ENCODE measurements at regions not wholly inside any gene's neighbourhood (a gene's known extent, or its start where the extent isn't known, plus 50 kb on each side); places are given as distances from the start of the nearest gene placed in this dataset.
"Not testable (repeated sequence)": the region's sequence is repeated elsewhere in the genome, so short reads cannot be mapped to it uniquely, and the experiment has no call there.

DNA sequence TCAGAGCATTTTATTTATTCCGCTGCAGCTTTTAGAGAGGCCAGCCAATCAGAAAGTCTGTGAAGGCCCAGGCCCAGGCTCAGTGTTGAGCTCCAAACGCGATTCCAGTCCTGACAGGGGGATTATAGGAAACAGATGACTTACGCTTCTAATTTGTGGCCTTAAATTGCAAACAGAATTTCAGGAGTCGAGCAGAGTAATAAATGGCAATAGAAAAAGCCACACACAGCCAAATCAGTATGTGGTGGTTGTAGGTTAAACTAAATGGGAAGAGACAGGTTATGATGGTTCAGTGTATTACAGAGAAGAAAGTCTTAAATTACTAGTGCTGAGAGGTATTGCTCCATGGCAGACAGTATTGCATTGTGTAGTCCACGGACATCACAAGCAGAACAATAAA lies 131.0 kb upstream of the ZEB2 start:
- DNase-seq (ENCODE audit: low spot score) = no peak

DNA sequence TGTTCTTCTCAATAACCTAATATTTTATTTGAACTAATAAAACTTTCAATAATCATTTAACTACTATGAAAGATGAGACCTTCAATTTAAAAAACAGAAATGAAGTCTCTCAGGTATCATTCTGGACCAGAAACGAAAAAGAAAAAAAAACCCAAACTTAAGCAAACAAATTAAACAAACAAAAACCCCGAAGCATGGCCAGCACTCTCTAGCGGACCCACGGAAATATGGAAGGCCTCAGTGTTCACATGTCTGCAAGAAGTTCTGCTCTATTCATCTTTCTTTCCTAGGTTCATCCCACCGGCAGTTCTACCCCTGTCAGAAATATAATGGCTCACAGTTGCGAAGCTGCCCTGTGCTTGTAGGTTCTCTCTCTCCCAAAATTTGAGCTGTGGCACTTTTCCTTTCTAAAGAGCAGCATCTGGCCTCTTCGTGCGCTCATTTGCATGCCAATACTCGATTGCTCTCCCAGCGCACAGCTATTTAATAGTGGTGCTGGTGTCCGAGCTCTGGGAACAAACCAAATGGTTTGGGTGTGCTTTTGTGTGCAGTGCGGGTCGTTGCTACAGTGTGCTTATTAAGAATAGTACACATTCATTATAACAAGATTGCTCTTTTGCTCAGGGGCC lies 129.0 kb upstream of the ZEB2 start:
- no peak for DNase-seq (ENCODE audit: low spot score)

DNA sequence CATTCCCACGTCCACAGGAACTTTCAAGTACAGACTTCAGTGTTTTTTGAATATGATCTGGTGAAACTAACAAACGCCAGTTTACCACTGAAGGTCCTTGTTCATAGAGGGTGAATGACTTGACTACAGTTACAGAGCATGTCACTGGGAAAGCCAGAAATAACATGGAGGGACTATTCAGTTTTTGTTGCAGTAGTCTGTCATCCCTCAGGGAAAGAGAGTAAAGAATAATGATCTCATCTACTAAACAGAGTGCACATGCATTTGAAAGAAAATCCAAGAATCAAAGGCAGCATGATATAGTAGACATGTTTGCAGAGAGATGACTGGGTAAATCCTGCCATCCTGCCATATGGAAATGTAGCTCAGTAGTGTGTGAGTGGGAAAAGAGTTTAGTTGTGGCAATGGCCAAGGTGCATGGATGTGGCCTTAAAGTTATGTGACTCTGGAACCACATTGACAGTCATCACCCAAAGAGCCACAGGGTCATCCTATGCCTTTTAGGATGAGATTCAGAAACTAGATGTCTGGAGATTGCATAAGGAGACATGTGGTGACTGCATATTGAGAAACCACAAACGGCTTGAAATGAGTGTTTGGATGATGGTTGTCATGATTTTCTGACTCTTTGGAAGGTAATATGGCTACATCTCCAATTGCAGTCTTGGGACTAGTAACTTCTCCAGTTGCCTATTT lies 125.3 kb upstream of the ZEB2 start:
- no peak for DNase-seq (ENCODE audit: low spot score)

DNA sequence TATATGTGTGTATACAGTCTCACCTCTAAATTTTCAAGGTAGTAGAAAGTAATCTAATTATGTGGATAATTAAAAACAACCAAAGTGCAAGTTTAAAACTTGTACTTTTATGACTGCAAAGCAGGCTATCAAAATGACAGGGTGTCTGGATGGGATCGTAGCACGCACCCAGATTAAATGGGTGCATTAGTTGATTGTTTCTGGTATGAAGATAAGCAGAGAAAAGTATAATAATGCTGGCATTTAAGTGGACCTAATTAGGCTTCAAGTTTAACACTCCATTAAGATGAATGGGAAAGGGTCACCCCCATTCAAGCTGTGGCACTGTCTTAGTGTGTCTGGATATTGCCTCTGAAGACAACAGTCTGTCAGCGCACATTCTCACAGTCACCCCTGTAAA lies 124.6 kb upstream of the ZEB2 start:
- no peak for DNase-seq (ENCODE audit: low spot score)

DNA sequence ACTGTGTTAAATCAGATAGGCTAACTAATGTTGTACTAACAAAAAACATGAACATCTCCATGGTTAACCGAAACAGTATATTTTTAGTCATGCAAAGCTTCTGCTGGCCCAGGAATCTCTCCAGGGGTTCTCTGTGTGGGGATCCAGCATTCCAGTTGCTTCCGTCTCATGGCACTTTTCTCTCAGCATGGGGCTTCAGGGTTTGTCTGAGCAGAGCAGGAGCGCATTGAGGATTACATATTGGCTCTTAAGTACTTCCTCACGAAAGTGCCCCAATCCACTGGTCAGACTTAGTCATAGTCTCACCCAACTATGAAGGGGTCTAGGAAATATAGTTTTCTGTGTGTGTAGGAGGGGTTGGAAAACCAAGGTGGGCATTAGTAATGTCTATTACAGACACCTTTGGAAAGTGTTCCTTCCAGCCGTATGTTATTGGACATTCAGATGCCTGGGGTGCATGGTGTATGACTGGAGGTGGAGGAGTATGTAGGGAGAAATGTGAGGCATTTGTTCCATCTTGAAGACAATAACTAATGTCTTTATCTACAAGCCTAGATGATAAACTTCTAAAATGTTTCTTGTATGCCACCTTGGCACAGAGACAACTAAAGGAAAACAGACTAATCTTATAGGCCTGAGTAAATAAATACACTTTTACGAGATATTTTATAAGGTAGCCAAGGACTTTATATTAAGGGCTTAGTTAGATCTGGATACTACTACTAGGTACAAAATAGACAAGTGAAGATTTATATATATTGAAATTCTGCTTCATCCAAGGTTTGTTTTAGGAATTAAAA lies 123.8 kb upstream of the ZEB2 start:
- no peak for DNase-seq (ENCODE audit: low spot score)

DNA sequence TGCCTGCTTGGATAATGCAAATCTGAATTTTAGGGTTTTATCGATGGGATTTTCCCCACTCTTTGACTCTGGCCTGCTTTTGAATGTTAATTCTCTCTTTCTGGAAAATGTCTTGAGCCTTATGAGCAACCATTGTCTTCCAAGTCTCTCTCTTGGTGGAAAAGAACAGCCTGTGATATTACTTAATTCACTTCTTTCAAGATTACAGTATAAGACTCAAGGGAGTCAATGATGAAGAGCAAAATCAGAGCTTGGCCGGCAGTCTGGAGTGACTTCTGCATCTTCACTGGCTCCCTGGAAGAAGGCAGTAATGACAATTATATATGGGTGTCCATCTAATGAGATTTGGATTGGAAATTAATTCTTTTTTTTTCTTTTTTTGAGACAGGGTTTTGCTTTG lies 122.9 kb upstream of the ZEB2 start:
- no peak for DNase-seq (ENCODE audit: low spot score)

DNA sequence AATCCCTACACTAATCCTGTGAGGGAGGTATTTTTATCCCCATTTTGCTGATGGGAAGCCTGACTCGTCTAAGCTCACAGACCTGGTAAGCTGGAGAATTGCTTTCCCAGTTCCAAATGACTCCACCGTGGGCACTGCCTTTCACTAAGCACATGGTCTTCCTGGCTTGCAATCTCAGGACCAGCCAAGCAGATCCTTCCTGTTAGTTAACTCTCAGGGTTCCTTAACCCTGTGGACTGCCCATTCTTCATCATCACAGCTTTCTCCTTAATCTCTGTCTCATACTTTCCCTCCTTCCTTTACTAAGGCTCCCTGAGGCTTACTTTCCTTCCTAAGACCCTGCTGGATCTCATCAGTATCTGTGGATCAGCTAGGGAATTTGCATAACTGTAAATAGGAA lies 122.2 kb upstream of the ZEB2 start:
- no peak for DNase-seq (ENCODE audit: low spot score)

DNA sequence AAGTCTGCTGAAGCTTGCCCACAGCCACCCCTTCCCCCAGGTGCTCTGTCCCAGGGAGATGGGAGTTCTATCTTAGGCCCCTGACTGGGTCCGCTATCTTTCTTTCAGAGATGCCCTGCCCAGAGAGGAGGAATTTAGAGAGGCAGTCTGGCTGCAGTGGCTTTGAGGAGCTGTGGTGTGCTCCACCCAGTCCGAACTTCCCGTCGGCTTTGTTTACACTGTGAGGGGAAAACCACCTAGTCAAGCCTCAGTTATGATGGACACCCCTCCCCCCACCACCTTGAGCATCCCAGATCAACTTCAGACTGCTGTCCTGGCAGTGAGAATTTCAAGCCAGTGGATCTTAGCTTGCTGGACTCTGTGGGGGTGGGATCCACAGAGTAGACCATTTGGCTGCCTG lies 118.3 kb upstream of the ZEB2 start:
- not testable (repeated sequence) for DNase-seq (ENCODE audit: low spot score)

DNA sequence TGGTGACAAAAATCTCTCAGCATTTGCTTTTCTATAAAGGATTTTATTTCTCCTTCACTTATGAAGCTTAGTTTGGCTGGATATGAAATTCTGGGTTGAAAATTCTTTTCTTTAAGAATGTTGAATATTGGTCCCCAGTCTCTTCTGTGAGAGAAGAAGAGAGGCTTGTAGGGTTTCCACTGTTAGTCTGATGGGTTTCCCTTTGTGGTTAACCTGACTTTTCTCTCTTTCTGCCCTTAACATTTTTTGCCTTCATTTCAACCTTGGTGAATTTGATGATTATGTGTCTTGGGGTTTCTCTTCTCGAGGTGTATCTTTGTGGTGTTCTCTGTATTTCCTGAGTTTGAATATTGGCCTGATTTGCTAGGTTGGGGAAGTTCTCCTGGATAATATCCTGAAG lies 116.9 kb upstream of the ZEB2 start:
- DNase-seq (ENCODE audit: low spot score) = not testable (repeated sequence)

DNA sequence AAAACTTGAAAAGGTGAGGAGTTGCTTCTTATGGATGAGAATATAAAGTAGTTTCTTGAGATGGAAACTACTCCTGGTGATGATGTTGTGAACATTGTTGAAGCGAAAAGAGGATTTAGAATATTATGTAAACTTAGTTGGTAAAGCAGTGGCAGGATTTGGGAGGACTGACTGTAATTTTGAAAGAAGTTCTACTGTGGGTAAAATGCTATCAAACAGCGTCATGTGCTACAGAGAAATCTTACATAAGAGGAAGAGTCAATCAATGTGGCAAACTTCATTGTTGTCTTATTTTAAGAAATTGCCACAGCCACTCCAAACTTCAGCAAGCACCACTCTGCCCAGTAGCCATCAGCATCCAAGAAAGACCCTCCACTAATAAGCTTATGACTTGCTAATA lies 112.9 kb upstream of the ZEB2 start:
- no peak for DNase-seq (ENCODE audit: low spot score)

DNA sequence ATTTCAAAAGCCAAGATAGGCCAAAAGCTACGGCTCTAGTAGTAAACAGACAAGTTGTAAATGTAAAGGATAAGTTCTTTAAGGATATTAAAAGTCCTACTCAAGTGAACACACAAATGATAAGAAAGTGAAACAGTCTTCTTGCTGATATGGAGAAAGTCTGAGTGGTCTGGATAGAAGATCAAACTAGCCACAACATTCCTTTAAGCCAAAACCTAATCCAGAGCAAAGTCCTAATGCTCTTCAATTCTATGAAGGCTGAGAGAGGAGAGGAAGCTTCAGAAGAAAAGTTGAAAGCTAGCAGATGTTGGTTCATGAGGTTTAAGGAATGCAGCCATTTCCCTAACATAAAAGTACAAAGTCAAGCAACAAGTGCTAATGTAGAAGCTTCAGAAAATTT lies 111.7 kb upstream of the ZEB2 start:
- no peak for DNase-seq (ENCODE audit: low spot score)

DNA sequence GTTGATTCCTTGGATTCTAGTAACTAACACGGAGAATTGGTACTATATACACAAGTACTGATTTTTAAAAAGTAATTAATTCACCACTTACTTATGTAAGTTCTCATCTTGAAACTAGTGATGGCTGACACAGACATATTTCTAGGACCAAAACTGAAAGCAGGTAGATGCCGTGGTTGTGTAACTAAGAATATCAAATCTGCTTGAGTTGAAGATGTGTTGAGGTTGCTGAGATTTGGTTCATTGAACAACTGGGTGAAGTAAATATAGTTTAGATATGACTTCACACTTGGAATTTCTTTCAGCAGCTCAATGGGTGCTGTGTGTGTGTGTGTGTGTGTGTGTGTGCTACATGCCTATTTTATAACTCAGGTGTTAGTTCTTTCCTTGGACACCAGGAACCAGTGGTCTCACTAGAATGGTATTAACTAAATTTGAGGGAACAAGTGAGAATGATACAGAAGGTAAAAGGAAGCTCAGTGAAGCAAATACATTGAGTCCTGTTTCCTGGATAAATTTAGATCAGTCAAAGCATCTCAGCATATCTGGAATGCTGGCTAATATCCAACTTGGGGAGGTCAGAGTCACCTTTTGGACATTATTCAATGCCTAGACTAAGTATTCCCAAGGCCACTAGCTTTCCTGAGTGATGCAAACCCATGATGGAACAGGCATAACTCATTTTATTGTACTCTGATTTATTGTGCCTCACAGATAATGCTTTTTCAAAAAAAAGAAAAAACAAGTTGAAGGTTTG lies 110.7 kb upstream of the ZEB2 start:
- no peak for DNase-seq (ENCODE audit: low spot score)

DNA sequence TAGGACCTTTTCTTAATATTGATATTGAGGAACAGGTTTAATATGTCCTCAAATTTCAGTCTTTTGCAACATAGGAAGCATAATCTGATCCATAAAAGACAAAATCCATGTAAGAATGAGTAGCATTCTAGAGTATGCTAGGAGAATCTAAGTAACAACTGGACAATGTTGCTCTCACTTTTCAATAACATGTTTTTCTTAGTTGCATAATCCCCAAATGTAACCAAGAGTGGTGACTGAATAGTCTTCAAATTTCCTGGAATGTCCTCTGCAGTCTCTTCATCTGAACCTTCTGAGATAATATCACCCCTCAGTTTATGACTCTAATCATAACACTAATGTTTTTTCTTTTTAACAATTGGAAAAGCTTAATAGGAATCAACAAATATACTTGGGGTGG lies 110.0 kb upstream of the ZEB2 start:
- no peak for DNase-seq (ENCODE audit: low spot score)

DNA sequence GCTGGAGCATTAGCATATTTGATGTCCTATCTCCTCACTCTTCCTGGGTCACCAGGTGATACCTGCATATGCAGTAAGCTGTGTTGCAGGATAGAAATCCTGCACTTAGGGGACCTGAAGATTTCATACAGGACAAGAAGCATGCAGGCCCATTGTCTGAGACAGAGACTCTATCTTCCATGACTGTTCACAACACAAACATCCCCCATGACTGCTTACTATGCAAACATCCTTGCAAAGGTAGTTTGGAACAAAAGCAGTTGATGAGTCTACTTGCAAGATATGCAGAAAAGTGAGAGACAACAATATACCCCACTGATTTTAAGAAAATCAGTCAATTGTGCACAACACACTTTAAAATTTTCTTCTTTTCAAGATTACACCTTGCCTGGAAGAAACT lies 108.6 kb upstream of the ZEB2 start:
- no peak for DNase-seq (ENCODE audit: low spot score)

DNA sequence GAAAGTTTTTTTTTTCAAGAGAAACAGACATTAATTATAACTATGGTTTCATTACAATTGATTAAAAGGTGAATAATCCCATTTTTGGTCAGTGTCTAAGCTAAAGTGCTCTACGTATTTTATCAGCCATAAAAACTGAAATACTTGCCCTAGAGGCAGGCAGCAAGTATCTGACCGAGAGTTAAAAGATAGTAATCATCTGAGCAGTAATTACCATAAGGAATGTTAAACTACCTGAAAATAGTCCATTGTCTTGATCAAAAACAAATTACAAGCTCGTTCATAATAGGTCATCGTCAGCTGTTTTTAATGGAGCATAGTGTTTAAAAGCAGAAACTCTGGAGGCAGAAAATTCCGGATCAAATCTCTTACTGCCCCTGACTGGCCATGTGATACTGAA lies 105.7 kb upstream of the ZEB2 start:
- DNase-seq (ENCODE audit: low spot score) = no peak

DNA sequence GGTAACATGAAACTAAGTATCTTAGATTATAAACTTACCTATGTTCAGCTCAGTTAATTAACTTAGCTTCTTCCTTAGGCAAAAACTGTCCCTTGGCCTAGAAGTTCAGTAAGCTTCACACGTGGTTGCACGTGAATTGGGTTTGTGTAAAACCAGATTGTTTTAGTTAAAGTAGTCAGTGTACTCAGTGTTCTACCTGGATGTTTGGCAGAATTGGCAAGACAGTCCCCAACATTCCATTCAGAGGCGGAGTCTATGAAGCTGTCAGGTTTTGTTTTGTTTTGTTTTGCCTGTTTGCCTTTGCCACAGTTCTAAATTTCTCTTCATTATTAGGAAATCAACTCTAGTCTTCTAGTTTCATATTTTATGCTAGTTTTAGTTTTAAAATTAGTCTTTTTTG lies 105.3 kb upstream of the ZEB2 start:
- no peak for DNase-seq (ENCODE audit: low spot score)

DNA sequence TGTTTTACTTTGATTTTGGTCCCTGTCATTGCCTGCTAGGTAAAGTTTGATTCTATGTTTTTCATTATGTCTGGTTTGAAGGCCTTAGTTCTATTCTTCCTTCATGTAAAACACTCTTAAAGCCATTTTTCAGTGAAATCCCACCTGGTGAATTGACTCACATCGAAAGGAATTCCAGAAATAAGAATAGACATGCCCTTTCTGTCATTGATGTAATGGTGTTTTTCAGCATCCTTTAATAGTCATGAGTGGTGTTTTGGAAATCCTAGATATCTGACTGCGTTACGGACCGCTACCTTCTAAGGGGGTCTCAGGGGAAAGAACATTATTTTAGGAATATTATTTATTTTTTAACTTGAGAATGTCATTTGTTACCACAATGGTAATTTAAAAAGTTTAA lies 104.5 kb upstream of the ZEB2 start:
- no peak for DNase-seq (ENCODE audit: low spot score)

DNA sequence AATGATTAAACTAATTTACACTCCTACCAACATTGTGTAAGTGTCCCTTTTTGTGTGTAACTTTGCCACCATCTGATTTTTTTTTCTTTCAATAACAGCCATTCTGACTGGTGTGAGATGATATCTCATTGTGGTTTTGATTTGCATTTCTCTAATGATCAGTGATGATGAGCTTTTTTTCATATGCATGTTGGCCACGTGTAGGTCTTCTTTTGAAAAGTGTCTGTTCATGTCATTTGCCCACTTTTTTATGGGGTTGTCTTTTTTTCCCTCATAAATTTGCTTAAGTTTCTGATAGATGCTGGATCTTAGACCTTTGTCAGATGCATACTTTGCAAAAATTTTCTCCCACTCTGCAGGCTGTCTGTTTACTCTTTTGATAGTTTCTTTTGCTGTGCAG lies 102.5 kb upstream of the ZEB2 start:
- DNase-seq (ENCODE audit: low spot score) = not testable (repeated sequence)

DNA sequence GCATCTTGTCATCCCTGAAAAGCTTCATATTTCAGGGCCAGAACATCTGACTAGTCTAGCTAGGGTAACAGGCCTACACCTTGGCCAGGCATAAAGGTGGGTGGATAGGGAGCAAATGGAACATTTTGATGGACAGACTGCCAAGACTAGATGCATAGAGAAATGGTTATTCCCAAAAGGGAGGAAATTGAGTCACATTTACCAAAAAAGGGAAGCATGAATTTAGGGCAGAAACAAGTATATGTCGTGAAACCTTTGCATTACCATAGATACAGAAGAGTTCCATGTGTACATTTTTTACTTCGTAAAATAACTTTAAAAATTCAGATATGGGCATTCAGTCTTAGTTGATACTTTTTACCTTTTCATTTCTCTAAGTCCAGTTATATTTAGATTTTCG lies 101.3 kb upstream of the ZEB2 start:
- no peak for DNase-seq (ENCODE audit: low spot score)

DNA sequence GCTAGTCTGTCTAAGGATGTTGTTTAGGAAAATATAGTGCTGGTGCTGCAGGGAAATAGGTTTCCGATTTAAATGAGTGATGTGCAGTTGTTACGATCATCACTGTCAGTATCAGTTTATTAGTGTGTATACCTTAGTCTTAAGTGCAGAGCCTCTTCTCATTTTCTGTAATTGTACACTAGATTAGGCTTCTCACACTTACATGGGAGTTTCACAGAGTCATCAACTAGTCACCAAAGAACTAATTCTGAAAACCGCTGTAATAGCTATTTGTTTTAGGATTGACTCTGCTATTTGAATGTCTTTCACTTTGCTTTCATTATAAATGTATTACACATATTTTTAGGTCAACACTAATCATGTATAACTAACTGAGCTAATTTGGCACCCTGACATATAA lies 99.8 kb upstream of the ZEB2 start:
- DNase-seq (ENCODE audit: low spot score) = no peak

DNA sequence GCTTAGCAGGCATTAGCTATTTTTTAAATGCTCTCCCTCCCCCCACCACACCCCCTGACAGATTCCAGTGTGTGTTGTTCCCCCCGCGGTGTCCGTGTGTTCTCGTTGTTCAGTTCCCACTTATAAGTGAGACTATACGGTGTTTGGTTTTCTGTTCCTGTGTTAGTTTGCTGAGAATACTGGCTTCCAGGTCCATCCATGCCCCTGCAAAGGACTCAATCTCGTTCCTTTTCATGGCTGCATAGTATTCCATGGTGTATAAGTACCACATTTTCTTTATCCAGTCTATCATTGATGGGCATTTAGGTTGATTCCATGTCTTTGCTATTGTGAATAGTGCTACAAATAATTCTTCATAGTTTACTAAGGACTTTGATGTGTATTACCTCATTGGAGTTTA lies 97.3 kb upstream of the ZEB2 start:
- DNase-seq (ENCODE audit: low spot score) = not testable (repeated sequence)

DNA sequence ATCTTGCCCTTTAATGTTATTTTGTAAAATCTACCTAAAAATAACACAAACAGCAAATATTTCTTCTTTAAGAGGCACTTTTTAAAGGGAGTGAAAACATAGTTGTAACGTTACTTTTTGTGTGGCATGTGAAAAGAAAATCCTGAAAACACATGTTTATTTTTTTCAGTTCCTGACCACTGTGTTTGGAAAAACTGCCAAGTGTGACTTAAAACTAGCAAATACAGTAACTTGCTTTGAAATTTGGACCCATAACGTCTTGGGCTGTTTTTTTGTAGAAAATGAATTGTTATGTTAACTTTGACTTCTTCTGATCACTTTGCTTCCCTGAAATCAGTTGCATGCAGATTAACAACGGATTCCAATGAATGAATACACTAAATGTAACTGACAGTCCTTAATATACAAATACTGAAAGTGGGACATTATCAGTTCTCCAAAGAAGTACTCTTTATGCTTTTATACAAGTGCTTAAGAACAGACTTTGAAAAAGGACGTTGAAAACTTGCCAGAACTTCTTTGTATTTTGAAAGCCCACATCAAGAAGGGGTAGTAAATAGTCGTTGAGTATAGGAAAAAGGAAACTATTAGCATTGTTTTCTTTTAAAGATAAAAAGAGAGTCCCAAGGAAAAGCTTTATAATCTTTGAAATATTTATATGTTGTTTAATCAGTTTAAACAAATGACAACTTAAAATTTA lies 96.1 kb upstream of the ZEB2 start:
- no peak for DNase-seq (ENCODE audit: low spot score)
